RPMI7951 (cell line): ENCODE measurements at regions not wholly inside any gene's neighbourhood (a gene's known extent, or its start where the extent isn't known, plus 50 kb on each side); places are given as distances from the start of the nearest gene placed in this dataset.
"Not testable (repeated sequence)": the region's sequence is repeated elsewhere in the genome, so short reads cannot be mapped to it uniquely, and the experiment has no call there.

Source experiments
- DNase-seq: peaks from one replicate; pipeline ENCODE4 v3.0.0-alpha.2; 2012; ENCODE audit warnings: low read depth

DNA sequence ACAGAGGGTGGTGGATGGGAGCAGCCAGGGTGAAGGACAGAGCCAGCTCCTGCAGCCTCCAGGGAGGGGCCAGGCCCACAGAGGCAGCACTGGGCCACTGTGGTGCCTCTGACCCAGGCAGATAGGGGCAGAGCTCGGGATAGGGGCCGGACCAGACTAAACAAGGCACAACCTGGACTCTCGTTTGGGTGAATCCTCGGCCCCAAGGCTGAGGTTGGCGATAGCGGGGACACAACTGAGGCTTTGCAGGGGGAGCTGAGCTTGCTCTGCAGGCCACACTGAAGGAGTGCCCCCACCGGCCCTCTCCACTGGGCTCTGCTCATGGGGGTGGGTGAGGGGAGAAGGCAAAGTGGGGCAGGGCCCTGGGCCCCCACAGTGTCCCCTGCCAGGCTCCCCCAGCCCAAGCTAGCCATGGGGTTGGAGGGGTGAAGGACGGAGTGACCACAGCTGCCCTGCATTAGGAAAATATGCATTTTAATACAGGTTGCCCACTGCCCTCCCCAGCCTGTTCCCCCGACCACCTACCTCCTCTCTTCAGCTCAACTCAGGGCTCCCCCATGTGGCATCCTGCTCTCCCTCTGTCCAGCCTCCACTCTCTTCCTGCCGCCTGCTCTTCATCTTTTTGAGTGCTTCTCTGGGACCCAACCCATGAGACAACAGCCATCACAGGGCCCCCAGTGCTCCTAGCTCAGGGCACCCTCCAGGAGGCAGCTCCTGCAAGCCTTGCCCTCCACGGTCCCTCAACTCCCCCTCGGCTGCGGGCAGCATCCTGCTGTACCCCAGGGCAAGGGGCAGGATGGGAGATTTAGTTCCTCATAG, 152.8 kb downstream of the INHBB start:
- no peak for DNase-seq

DNA sequence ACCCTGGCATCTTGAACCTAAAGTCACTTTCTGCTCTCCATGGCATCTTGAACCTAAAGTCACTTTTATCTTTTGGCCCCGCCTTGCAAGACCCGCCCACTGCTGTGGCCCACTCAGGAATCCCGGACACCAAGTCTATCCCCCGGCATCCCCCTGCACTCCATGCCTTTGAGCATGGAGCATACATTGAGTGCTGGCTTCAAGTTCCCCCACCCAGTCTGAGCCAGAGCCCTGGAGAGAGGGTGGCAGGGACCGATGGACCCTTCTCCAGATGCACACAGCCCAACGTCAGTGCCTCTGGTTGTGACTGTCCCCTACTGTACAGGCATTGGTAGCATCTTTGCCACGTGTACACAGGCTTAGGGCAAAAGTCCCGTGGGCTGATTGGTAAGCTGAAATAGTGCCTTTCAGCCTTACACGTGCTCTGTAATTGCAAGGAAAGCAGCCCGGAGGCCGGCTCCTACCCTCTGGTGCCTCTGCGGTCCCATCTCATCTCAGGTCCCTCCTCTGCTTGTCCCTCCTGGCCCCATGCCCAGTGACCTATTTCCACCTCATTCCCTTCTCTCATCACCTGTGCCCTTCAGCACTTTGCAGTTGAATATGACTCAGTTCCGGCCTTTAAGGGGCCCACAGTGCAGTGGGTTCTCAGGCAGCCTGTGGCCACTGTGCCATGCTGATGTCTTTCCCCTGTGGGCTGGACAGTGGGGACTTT, 154.0 kb downstream of the INHBB start:
- DNase-seq: peak; percentile 72

DNA sequence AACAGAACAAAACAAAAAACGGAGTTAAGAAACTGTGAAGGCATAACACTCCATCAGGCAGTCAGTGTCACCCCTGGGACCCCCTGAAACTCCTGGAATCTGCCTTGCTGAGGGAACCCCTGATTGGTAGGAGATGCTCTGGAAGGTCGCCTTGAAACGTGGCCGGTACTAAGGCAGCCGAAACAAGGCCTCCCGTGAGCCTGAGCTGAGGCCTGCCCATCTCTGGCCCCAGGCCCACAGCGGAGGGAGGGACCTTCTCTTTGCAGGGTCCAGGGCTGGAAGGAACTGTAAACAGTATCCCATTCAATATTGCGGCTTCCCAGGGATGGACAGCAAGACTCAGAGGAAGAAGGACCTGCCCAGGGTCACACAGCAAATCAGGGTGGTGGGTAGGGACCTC, 155.7 kb downstream of the INHBB start:
- no peak for DNase-seq

DNA sequence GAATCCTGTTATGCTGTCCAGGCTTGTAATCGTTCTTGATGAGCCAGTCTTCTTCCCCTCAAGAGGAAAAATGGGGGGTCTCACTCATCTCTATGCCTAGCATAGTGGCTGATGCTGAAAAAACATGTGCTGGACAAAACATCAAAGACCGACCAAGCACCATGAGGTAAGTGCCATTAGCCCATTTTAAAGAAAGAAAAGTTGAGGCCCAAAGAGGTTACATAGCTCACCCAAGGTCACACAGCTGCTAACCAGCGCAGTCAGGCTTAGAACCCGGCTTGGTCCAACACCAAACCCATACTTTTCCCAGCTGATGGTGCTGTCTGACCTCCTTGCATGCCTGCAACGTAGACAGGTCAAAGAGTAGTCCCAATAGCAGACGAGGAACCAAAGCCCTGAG, 156.4 kb downstream of the INHBB start:
- no peak for DNase-seq

DNA sequence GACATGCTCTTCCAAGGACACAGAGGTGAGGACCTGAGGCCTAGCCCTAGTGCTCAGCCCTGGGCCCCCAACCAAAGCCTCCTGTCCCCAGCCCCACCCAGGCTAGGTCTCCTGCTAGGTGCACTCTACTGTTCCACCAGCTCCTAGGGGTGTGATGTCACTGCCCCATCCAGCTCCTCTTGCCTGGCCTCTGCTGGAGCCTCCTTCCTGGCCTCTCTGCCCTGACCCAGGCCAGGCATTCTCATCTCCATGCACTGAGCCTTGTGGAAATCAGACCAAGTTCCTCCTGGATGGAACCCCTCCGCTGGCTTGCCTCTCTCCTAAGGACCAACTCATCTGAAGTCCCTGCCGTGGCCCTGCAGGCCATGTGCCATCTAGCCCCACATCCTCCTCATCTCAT, 156.8 kb downstream of the INHBB start:
- DNase-seq: no peak

DNA sequence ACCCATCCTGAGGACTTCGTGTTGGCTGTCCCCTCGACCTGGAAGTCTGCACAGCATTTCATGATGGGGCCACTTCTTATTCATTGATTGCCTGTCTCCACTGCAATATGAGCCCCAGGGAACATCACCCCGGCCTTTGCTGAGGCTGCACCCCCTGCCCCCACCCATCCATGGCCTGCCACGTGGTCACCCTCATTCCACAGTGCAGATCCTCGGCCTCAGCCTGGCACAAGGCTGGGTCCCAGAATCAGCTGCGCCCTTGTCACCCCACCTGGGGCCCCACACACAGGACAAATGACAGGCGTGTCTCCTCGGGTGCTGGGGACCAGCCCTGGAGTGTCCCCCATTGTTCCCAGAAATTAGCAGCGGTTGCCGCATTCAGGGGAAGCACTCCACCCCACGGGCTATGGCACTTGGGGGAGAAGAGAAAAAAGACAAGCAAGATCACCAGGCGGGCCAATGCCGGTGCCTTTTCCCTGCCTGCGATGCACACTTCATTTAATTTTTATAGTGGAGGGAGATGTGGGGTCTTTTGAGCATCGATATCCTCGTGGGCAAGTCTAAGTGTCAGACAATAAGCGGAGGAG, 157.4 kb downstream of the INHBB start:
- no peak for DNase-seq

DNA sequence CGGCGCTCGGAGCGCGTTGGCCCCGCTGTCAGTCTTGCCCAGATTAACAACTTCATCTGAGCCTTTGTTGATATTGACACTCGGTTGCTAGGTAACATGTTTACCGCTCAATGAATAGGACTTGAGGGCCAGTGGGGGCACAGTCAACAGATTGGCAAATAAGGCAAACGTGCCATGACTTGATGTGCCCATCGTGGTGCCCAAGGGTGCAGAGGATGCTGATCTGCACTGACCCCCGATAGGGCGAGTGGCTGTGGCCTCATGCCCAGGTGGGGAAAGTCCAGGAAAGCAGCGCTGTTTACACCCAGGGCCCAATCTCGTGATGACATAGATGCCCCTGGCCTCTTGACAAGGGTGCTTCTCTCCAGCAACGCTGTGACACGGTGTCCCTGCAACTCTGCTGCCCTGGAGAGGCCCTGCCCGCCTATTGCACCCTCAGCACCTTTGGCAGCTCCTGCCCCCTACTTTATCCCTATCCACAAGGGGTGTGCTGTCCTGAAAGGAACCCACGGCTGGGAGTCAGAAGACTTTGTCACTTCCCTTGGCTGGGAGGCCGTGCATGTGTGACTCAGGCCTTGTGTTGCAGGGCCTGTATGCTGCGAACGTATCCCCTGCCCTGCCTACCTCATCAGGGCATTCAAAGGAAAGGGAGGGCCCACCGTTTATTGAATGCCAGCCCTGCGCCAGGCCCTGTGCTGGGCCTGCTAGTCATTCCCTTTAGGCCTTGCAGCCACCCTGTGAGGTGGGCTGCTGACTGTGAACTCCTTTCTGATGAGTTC, 158.0 kb downstream of the INHBB start:
- DNase-seq: peak; percentile 48

DNA sequence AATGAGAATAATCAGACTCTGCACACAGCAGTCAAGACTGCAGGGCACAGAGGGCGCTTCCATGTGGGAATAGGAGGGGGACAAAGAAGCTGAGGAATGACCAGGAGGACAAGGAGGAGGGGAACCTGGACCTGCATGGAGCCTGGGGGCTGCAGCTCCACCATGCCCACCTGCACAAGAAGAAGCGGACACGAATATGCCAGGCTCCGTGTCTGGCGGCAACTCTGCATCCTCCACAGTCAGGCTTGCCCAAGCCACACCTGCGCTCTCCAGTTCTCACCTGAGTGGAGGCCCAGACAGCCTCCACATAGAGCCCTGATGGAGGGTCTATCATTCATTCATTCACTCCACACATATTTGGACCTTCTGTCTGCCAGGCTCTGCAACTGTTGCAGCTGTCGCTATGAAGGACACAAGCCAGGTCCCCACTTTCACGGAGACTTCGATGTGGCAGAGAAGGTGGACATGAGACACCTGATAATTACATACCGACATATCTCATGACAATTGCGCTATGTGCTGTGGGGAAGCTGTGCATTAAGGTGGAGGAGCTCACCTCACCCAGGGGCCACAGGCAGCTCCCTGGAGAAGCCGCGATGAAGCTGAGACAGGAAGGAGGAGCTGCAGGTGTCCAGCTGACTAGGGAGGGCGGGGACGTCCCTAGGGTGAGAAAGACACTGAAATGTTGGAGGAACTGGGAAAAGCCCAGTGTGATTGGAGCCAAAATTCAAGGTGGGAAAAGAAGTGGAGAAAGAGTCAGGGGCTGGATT, 159.2 kb downstream of the INHBB start:
- DNase-seq: no peak

DNA sequence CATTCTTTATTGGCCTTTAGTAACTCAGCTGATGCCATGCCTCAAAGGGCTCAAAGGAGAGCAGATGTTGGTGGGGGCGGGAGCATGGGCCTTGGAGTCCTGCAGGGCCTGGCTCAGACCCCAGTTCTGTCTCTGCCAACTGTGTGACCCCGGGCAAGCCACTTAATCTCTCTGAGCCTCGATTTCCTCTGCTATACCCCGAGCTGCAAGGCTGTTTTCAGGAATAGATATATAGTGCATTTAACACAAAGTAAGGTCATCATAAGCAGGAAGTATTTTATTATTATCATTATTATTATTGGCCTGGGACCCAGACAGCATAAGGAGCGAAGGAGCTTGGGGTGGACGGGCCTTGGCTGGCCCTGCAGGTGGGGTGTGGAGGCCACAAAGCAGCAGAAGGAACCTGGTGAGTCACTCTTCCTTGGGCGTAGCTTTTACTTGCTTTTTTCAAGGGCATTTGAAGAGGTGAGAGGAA, 162.7 kb downstream of the INHBB start:
- DNase-seq: peak; percentile 24

DNA sequence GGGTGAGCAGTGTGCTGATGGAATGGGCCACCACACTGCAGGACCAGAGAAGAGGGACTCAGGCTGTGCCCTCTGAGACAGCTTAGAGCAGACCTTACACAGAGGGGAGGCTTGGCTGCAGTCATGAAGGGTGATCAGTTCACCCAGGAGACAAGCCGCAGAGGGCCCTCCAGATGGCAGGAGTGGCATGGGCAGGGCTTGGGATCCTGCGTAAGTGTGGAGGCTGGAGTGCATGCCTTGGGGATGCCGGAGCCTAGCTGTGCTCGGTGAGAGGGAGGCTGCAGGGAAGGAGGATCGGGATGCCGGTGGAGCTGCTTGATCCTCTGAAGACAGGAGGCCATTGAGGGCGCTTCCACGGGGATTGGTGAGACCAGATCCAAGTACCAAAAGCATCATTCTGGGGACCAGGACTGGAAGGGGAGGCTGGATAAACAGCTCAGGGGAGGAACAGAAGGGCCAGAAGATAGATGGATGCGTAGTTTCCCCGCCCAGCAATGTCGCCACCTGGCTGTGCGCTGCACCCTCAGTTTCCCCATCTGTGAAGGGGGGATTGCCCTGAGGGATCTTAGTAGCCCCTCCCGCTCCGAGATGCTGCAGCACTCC, 163.4 kb downstream of the INHBB start:
- no peak for DNase-seq

DNA sequence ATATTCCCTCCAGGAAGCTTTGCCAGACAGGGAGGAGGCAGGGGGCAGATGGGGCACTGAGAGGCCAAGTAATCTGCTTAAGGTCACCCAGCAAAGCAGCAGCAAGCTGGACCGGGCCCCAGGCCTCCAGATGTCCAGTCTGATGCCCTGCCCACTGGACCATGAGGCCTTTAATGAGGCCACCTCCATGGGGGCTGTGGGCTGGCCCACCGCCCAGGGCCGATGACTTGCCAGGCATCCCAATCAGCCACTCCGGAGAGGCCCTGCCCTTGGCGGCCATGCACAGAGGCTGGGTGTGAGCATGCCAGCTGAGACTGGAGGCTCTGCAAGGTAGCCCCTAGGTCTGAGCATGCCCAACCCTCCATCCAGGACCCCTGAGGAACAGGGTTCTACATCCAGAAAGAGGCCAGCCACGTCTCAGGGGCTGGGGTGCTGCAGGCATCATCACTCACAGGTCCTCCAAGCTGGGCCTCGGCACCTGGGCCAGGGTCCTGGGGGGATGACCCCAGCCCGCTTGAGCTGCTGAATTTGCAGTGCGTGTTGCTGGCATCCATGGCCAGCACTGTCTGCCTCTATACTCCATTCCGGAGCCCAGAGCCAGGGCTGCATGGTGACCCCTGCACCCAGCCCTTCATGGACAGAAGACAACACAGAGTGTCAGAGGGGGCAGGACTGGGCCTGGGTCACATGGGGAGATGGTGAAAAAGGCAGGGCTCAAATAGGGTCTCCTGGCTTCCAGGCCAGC, 164.2 kb downstream of the INHBB start:
- no peak for DNase-seq

DNA sequence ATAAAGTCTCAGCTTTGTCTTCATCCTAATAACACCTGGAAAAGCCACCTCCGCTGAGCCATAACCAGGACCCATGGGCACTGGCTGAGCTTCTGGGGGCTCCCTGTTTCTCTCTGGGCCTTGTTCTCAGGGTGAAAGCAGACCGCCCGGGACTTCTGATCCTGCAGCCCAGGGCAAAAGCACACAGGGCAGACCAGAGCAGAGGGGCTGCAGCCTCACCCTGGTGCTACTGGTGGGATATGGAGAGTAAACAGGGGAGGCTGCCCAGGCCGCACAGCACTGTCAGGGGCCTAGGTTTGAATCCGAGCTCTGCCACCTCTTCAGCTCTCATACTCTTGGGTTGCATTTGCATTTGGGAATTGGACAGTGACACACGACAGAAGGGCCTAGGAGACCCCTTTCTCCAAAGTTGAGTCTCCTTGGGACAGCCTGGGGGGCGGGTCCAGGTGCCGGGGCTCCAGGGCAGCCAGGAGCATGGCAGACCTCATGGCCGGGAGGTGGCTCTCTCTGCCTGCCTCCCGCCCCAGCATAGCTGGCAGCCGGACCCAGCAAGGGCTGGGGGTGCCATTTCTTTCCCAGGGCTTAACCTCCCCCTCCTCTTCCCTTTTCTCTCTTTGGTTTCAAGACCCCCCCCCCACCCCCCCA, 164.9 kb downstream of the INHBB start:
- DNase-seq: no peak

DNA sequence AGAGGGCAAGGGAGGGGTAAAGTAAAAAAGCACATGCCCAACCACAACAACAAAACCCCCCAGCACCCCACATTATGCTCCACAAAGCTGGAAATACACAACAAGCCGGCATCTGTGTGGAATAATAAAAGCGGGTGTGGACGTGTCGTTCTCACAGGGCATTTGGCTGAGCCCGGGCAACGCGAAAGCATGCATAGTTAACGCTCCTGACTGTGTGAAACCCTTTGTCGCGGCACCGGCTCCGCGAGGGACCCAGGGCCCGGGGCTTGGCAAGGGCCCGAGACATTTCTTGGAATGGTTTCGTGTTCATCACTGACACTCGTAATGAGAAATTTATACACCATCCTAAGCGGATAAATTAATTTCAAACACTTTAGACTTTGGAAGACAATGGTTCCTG, 165.6 kb downstream of the INHBB start:
- DNase-seq: no peak

DNA sequence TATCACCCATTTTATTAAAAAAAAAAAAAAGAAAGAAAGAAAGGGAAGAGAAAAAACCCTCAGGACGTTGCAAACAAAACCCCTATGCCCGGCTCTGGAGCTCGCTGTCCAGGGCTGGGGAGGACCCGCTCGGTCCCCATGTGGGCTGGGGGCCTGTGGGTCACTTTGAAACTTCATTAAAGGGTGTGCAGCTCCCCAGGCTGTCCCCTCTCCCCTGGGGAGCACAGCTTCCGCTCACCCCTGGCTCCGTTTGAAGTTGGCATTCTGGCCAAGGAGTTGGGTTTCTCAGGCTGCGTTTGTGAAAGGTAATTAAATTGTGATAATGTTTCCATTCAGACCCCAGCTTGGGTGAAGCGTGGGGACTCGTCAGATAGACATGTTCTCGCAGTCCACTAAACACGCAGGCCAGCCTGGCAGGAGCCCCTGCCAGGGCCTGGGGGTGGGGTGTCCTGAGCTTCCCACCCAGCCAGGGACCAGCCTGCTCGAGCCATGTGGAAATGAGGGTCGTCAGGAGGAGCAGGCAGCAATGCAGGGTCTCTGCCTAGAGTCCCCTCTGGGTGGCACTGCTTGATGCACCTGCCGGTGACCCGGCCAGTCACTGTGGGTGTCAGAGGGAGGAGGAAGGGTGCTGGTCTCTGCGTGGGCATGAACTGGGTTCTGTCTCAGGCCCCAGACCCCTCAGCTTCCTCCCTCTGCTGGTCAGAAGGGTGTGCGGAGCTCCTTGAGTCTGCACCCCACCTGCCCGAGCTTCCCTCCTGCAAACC, 166.2 kb downstream of the INHBB start:
- no peak for DNase-seq

DNA sequence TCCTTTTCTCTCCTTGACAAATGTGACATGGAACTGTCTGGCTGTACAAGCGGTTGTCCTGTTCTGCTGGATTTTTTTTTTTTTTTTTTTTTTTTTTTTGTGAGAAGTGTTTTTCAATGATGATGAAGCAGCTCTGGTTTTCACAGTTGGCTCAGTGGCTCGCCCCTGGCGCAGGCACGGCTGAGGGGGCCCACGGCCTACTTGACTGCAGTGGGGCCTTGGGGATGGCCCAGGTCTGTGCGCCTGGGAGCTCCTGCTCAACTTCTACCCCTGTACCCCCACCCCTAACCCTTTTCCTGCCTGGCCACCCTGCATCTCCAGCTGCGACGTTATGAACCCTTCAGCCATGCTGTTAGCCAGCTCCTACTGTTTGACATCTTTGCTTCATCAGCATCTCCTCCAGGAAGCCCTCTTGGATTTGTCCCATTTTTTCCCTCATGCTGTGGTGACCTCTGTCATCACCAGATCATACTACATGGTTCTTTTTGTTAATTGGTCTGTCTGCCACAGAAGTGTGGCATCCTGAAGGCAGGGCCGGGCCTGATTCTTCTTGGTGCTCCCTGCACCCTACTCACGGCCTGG, 167.9 kb downstream of the INHBB start:
- DNase-seq: no peak

DNA sequence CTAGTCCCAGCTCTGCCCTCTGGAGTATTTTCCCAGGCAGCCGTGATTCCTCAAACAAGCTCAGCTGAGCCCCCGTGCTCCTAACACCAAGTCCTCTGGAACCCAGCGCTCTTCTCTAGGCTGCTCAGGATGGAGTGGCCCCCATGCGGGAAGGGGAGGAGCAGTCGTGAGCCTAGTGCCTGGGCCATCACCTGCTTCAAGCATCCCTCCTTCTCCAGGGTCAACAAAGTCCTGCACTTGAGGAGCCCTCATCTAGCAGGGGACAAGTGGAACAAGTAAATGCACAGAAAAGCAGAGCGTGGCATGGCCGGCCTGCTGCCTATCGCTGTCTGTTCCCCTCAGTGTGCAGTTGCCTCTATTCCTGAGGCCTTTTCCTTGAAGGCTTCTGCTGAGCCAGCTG, 168.6 kb downstream of the INHBB start:
- DNase-seq: no peak

DNA sequence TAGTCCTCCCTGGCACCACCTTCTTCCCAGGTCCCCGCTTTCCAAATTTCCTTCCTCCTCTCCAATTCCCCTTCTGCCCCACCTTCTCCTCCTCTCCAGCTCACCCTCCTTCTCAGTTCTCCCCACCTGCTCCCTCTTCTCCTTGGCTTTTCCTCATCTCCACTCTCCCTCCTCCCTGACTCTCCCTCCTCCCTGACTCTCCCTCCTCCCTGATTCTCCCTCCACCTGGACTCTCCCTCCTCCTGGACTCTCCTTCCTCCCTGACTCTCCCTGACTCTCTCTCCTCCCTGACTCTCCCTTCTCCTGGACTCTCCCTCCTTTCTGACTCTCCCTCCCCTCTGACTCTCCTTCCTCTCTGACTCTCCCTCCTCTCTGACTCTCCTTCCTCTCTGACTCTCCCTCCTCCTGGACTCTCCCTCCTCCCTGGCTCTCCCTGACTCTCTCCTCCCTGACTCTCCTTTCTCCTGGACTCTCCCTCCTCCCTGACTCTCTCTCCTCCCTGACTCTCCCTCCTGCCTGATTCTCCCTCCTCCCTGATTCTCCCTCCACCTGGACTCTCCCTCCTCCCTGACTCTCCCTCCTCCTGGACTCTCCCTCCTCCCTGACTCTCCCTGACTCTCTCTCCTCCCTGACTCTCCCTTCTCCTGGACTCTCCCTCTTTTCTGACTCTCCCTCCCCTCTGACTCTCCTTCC, 169.3 kb downstream of the INHBB start:
- not testable (repeated sequence) for DNase-seq
